NCI-H2196 (cell line): ENCODE measurements at regions not wholly inside any gene's neighbourhood (a gene's known extent, or its start where the extent isn't known, plus 50 kb on each side); places are given as distances from the start of the nearest gene placed in this dataset.
"Not testable (repeated sequence)": the region's sequence is repeated elsewhere in the genome, so short reads cannot be mapped to it uniquely, and the experiment has no call there.

Source experiments
- DNase-seq: peaks from one replicate; lab custom pipeline; 2025; ENCODE audit not compliant: unreplicated experiment; lab: John Stamatoyannopoulos, UW

DNA sequence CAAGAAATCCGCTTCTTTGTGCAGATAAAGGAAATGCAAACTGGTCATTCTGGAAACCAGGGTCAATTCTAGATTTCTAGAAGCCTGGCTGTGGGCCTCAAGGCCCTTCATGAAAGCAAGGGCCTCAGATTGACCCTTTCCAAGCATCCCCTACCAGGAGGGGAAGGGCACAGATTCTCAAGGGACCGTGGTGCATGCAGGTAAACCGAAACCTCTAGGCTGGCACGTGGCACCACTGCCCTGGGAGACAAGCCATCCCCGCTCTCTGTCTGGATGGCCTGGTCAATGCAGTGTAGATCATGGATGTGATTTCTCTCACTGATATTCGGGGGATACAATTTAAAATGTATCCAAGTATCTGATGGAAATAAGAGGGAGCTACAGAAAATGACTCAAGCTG is 69.4 kb downstream of the TOMM20 start:
- DNase-seq, result no peak

GRCh38 chr1:235058695-235059094 is 69.9 kb downstream of the TOMM20 start:
- DNase-seq, result no peak

DNA sequence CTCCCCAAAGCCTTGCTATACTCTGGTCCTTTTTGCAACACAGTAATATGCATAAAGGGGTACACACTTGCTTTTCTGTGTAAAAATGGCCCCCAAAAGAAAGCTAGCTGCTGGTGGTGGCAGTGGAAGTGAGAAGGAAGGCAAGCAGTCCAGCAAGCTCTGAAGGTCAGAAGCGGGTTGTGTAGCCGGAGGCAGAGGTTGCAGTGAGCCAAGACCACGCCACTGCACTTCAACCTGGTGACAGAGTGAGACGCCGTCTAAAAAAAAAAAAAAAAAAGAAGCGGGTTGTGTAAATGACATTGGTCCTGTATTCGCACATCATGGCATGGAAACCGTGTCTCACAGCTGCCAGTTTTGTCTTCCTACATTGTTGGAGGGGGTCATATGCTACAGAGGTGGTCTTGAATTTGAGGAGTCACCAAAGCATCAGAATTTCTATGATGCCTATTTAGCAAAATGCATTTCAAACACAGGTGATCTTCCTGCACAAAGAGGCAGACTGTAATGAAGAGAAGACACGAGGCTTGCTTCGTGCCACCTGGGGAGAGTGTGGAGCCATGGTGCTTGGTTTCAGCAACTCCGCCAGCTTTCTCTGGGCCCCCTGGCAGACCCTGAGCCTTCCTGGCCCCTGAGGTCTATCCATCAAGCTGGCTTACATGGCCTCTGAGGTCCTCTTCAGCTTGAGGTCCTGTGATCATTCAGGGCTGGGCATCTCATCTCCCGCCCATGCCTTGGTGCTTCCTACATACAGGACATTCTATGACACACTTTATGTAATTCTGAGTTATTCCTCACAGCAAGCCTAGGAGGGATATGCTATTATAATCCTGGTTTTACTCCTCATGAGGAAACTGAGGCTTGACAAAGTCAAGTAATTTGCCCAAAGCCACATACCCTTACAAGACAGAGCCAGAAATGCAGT is 71.0 kb downstream of the TOMM20 start:
- no peak for DNase-seq

- no peak for DNase-seq
Observed at GRCh38 chr1:235056937-235057336, 71.7 kb downstream of the TOMM20 start.

- DNase-seq, result no peak
Observed at GRCh38 chr1:235054936-235055335, 73.7 kb downstream of the TOMM20 start.

DNA sequence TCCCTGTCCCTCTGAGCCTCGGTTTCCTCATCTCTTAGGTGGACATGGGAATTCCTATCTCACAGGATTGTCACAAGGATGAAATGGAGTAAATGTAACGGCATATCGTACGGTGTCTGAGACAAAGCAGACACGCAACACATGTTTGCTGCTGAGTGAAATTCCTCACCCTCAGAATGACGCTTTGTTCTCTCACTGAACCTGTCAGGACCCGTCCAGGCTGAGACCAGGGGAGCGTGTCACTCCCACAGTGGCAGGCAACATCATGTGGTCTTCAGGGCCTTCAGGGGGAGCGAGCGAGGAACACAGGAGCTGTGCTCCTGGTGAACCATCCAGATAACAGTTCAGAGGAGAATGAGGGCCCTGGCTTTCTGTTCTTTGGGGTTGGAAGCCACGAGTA is 74.2 kb downstream of the TOMM20 start:
- DNase-seq, result no peak

DNA sequence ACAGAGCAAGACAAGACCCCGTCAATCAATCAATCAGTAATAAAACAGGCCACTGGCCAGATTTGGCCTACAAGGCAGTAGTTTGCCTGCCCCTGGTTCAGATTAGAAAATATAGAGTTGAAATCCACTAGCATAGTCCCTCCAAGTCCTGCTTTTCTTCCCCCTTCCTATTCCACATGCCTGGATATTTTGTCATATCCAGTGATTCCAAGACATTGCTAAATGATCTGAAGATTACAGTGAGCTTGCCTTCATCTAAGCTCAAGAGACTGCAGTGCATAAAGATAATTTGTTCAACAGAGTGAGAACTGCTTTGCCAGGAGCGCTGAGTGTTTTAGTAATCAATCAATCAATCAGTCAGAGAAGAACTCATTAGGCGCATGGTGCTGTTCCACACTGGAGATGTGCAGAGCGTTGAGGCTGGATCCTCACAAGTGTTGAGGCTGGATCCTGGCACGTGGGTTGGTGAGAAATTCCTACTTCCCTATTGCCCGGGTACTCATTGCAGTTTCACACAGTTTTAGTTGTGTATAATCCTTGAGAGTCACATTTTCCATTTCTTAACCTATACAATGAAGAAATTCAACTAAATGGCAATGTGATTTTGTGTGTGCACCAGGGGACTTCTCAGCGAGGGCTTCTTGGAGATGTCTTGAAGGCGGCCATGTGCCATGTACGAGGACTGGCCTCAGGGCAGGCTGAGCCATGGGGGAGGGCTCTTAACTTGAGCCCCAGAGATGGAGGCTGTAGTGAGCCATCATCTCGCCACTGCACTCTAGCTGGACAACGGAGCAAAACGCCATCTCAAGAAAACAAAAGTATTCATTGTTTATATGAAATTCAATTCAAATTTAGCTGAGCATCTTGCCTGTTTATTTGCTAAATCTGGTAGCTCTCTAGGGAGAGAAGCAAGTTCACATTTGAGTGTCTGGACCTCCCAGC is 76.3 kb downstream of the TOMM20 start:
- no peak for DNase-seq

DNA sequence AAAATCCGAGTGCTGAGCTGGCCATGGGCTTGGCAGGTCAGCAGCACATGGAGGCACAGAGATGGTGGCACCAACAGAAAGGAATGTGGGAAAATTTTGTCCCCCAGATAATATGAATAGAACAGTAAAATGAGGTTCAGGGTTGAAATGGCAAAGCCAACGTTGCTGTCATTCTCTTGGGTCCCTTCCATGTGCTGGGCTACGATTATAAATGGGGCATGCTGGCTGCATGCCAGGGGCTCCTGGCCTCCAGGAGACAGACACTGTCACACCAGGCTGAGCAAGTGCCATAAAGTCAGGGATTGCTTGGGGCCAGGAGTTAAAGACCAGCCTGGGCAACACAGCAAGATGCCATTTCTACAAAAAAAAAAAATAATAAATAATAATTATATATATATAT is 77.1 kb downstream of the TOMM20 start:
- no peak for DNase-seq

GRCh38 chr1:235050911-235051360 is 77.7 kb downstream of the TOMM20 start:
- DNase-seq, result no peak

GRCh38 chr1:235049716-235050378 is 78.8 kb downstream of the TOMM20 start:
- DNase-seq, result not testable (repeated sequence)

- DNase-seq, result no peak
Observed at GRCh38 chr1:235049217-235049616, 79.4 kb downstream of the TOMM20 start.

DNA sequence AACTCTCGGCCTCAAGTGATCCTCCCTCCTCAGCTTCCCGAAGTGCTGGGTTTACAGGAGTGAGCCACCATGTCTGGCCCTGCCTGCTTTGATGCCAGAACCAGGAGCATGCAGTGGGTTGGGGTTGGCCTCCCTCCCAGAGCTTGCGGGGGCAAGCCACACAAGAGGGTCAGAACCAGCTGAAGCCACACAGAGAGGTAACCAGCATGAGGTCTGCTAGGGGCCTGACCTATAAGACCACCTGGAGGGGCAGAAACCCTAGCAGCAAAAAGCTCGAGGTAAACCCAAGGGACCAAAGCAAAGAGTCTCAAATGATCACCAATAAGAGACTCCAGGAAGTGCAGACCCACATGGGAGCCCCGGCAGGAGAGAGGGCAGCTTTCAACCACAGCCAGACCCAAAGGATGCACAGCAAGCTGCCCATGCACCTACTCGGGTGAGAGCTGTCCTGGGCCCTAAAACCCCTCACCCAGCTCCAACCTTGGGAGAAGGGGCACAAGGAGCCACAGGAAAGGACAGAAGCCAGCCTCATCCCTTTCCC is 81.2 kb downstream of the TOMM20 start:
- no peak for DNase-seq

GRCh38 chr1:235045921-235046601 is 82.6 kb downstream of the TOMM20 start:
- no peak for DNase-seq

- DNase-seq, result no peak
Observed at GRCh38 chr1:235045034-235045690, 83.5 kb downstream of the TOMM20 start.

- DNase-seq, result no peak
Observed at GRCh38 chr1:235043234-235043633, 85.4 kb downstream of the TOMM20 start.

DNA sequence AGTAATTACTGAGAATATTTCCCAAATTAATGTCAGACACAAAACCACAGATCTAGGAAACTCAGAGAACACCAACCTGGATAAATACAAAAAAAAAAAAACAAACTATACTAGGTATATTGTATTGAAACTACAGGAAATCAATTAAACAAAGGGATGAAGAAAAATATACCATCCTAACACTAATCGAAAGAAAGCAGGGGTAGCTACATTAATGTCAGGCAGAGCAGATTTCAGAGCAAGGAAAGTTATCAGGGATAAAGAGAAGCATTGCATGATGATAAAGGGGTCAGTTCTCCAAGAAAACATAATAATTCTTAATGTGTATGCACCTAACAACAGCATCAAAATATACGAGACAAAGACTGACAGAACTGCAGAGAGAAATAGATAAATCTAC is 89.9 kb downstream of the TOMM20 start:
- no peak for DNase-seq

DNA sequence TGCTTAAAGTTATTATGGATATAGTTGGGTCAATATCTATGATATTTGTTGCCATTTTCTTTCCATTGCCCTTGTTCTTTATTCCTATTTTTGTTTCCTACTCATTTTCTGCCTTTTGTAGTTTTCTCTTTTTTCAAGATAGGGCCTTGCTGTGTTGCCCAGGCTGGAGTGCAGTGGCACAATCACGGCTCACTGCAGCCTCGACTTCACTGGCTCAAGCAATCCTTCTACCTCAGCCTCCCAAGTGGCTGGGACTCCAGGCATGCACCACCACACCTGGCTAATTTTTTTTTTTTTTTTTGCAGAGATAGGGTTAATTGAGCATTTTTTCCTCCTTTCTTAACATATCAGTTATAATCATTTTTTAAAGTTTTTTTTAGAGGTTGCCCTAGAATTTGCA is 92.7 kb downstream of the TOMM20 start:
- no peak for DNase-seq

GRCh38 chr1:235030919-235031596 is 97.6 kb downstream of the TOMM20 start:
- DNase-seq, result no peak

DNA sequence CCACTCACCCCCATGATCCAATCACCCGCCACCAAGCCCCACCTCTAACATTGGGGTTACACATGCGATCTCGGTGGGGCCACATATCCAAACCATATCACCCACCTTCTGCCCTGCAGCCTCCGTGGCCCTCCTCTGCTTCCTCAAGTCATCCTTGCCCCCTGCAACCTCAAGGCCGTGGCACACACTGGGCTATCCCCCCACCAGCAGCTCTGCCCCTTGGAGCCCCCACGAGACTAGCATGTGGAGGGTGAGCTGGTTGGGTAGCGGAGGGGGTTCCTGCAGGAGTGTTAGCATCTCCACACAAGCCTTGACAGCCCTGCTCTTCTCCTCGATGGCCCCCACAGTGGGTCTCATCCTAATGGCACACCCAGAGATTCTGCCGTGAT is 100.8 kb downstream of the TOMM20 start:
- DNase-seq, result no peak
